GM23338 (cell line): ENCODE measurements at regions not wholly inside any gene's neighbourhood (a gene's known extent, or its start where the extent isn't known, plus 50 kb on each side); places are given as distances from the start of the nearest gene placed in this dataset.

Source experiments
- ATAC-seq: fragments of 200-7000 bp; cut with Tn5 transposase; 3 replicates; pipeline ENCODE4 v1.9.1; 2020
- DNase-seq: peaks from one replicate; pipeline ENCODE4 v3.0.0-alpha.2; 2015; ENCODE audit warnings: low spot score
- H2AFZ ChIP-seq: fragments of 200-600 bp; sonication (generic); 2 replicates; pipeline ENCODE4 v1.8.0; 2016; ENCODE audit warnings: antibody characterized with exemption, mild to moderate bottlenecking, moderate library complexity
- H3F3A ChIP-seq: fragments of 200-600 bp; sonication (generic); replicated peaks from 2 replicates; pipeline ENCODE4 v1.8.0; 2017; ENCODE audit warnings: antibody characterized with exemption, mixed run types, low read depth
- H3K27ac ChIP-seq: fragments of 200-600 bp; sonication (generic); 2 replicates; pipeline ENCODE4 v1.6.1; 2016; ENCODE audit warnings: low read depth
- H3K27me3 ChIP-seq: fragments of 200-600 bp; sonication (generic); 2 replicates; pipeline ENCODE4 v1.8.0; 2016; ENCODE audit warnings: mild to moderate bottlenecking, mixed run types, moderate library complexity; ENCODE audit not compliant: insufficient read depth
- H3K36me3 ChIP-seq: fragments of 200-600 bp; sonication (generic); 2 replicates; pipeline ENCODE4 v1.8.0; 2016; ENCODE audit warnings: mild to moderate bottlenecking; ENCODE audit not compliant: insufficient read depth
- H3K4me1 ChIP-seq: fragments of 200-600 bp; sonication (generic); 2 replicates; pipeline ENCODE4 v1.8.0; 2016; ENCODE audit warnings: mild to moderate bottlenecking, moderate library complexity; ENCODE audit not compliant: insufficient read depth
- H3K4me2 ChIP-seq: fragments of 200-600 bp; sonication (generic); 2 replicates; pipeline ENCODE4 v1.7.1; 2017; ENCODE audit warnings: mixed run types
- H3K4me3 ChIP-seq: fragments of 200-600 bp; sonication (generic); 2 replicates; pipeline ENCODE4 v1.6.1; 2016; ENCODE audit warnings: mixed run types
- H3K79me2 ChIP-seq: fragments of 200-600 bp; sonication (generic); replicated peaks from 2 replicates; pipeline ENCODE4 v1.8.0; 2017; ENCODE audit warnings: mild to moderate bottlenecking; ENCODE audit not compliant: insufficient read depth
- H3K9me2 ChIP-seq: fragments of 200-600 bp; sonication (generic); 2 replicates; pipeline ENCODE4 v1.8.0; 2017; ENCODE audit not compliant: insufficient read depth
- H4K20me1 ChIP-seq: fragments of 200-600 bp; sonication (generic); replicated peaks from 2 replicates; pipeline ENCODE4 v1.8.0; 2017; ENCODE audit warnings: mild to moderate bottlenecking; ENCODE audit not compliant: insufficient read depth
- H3K27ac Mint-ChIP-seq: 2 replicates; pipeline ENCODE4 v1.8.0; 2020; ENCODE audit warnings: inconsistent platforms, mild to moderate bottlenecking, moderate library complexity, mixed read lengths
- H3K27me3 Mint-ChIP-seq: 3 replicates; pipeline ENCODE4 v1.8.0; 2022; ENCODE audit warnings: low read depth, mild to moderate bottlenecking, moderate library complexity, mixed read lengths, inconsistent platforms; ENCODE audit not compliant: insufficient read depth, poor library complexity
- H3K36me3 Mint-ChIP-seq: 3 replicates; pipeline ENCODE4 v1.8.0; 2021; ENCODE audit warnings: low read depth, mild to moderate bottlenecking, inconsistent platforms, moderate library complexity, mixed read lengths
- H3K4me1 Mint-ChIP-seq: 3 replicates; pipeline ENCODE4 v1.8.0; 2020; ENCODE audit warnings: mild to moderate bottlenecking, inconsistent platforms, mixed read lengths
- H3K4me3 Mint-ChIP-seq: 3 replicates; pipeline ENCODE4 v1.8.0; 2021; ENCODE audit warnings: moderate library complexity, mild to moderate bottlenecking, inconsistent platforms, mixed read lengths
- H3K9me3 Mint-ChIP-seq: 3 replicates; pipeline ENCODE4 v1.8.0; 2020; ENCODE audit warnings: moderate library complexity, mild to moderate bottlenecking, inconsistent platforms, mixed read lengths
- NANOG ChIP-seq: IDR thresholded peaks from 2 replicates; pipeline ENCODE4 v1.6.1; 2016; ENCODE audit warnings: antibody characterized with exemption, borderline replicate concordance
- POLR2AphosphoS5 ChIP-seq: IDR thresholded peaks from 2 replicates; pipeline ENCODE4 v1.6.1; 2016; ENCODE audit warnings: antibody characterized with exemption, low read depth
- STAT1 ChIP-seq: IDR thresholded peaks from one replicate; pipeline ENCODE4 v1.6.1; 2016; ENCODE audit warnings: antibody characterized with exemption; ENCODE audit not compliant: unreplicated experiment
- ZNF331 ChIP-seq: fragments of 250-450 bp; sonication (Bioruptor Pico); IDR thresholded peaks from 2 replicates; pipeline ENCODE4 v1.5.0; 2020; ENCODE audit warnings: low read depth, mild to moderate bottlenecking, moderate library complexity
- TF ChIP-seq, protein P1 (sequence below): IDR thresholded peaks from 2 replicates; pipeline ENCODE4 v1.6.1; 2016; ENCODE audit warnings: antibody characterized with exemption
- TF ChIP-seq, protein P2 (sequence below): fragments of 250-450 bp; sonication (Bioruptor Pico); IDR thresholded peaks from 2 replicates; pipeline ENCODE4 v1.5.0; 2020; ENCODE audit warnings: mild to moderate bottlenecking, moderate library complexity

DNA sequence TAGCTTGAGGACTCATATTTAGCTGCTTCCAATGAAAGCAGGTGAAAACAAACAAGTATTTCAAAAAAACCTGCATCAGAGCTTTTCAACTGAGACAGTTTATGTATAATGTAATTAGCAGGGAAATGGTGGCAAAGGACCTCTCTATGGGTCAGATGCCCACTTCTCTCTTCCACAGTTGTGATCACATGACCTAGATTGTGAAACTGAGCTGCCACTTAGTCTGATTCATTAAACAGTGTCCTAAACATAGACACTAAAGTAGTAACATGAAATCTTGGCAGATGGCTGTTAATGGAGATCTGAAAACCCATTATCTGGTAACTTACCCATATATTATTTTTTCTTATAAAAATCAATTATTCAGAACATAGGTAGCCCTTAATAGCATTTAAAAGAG, 663.6 kb upstream of the RIOK2 start (continued):
- TF ChIP-seq, protein P1, sequence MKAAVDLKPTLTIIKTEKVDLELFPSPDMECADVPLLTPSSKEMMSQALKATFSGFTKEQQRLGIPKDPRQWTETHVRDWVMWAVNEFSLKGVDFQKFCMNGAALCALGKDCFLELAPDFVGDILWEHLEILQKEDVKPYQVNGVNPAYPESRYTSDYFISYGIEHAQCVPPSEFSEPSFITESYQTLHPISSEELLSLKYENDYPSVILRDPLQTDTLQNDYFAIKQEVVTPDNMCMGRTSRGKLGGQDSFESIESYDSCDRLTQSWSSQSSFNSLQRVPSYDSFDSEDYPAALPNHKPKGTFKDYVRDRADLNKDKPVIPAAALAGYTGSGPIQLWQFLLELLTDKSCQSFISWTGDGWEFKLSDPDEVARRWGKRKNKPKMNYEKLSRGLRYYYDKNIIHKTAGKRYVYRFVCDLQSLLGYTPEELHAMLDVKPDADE: no peak
- TF ChIP-seq, protein P2, sequence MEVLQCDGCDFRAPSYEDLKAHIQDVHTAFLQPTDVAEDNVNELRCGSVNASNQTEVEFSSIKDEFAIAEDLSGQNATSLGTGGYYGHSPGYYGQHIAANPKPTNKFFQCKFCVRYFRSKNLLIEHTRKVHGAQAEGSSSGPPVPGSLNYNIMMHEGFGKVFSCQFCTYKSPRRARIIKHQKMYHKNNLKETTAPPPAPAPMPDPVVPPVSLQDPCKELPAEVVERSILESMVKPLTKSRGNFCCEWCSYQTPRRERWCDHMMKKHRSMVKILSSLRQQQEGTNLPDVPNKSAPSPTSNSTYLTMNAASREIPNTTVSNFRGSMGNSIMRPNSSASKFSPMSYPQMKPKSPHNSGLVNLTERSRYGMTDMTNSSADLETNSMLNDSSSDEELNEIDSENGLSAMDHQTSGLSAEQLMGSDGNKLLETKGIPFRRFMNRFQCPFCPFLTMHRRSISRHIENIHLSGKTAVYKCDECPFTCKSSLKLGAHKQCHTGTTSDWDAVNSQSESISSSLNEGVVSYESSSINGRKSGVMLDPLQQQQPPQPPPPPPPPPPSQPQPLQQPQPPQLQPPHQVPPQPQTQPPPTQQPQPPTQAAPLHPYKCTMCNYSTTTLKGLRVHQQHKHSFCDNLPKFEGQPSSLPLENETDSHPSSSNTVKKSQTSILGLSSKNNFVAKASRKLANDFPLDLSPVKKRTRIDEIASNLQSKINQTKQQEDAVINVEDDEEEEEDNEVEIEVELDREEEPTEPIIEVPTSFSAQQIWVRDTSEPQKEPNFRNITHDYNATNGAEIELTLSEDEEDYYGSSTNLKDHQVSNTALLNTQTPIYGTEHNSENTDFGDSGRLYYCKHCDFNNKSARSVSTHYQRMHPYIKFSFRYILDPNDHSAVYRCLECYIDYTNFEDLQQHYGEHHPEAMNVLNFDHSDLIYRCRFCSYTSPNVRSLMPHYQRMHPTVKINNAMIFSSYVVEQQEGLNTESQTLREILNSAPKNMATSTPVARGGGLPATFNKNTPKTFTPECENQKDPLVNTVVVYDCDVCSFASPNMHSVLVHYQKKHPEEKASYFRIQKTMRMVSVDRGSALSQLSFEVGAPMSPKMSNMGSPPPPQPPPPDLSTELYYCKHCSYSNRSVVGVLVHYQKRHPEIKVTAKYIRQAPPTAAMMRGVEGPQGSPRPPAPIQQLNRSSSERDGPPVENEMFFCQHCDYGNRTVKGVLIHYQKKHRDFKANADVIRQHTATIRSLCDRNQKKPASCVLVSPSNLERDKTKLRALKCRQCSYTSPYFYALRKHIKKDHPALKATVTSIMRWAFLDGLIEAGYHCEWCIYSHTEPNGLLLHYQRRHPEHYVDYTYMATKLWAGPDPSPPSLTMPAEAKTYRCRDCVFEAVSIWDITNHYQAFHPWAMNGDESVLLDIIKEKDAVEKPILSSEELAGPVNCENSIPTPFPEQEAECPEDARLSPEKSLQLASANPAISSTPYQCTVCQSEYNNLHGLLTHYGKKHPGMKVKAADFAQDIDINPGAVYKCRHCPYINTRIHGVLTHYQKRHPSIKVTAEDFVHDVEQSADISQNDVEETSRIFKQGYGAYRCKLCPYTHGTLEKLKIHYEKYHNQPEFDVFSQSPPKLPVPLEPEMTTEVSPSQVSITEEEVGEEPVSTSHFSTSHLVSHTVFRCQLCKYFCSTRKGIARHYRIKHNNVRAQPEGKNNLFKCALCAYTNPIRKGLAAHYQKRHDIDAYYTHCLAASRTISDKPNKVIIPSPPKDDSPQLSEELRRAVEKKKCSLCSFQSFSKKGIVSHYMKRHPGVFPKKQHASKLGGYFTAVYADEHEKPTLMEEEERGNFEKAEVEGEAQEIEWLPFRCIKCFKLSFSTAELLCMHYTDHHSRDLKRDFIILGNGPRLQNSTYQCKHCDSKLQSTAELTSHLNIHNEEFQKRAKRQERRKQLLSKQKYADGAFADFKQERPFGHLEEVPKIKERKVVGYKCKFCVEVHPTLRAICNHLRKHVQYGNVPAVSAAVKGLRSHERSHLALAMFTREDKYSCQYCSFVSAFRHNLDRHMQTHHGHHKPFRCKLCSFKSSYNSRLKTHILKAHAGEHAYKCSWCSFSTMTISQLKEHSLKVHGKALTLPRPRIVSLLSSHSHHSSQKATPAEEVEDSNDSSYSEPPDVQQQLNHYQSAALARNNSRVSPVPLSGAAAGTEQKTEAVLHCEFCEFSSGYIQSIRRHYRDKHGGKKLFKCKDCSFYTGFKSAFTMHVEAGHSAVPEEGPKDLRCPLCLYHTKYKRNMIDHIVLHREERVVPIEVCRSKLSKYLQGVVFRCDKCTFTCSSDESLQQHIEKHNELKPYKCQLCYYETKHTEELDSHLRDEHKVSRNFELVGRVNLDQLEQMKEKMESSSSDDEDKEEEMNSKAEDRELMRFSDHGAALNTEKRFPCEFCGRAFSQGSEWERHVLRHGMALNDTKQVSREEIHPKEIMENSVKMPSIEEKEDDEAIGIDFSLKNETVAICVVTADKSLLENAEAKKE (CRISPR knock-in tag): no peak
- TF ChIP-seq POLR2AphosphoS5 (no peak), STAT1 (no peak)

DNA sequence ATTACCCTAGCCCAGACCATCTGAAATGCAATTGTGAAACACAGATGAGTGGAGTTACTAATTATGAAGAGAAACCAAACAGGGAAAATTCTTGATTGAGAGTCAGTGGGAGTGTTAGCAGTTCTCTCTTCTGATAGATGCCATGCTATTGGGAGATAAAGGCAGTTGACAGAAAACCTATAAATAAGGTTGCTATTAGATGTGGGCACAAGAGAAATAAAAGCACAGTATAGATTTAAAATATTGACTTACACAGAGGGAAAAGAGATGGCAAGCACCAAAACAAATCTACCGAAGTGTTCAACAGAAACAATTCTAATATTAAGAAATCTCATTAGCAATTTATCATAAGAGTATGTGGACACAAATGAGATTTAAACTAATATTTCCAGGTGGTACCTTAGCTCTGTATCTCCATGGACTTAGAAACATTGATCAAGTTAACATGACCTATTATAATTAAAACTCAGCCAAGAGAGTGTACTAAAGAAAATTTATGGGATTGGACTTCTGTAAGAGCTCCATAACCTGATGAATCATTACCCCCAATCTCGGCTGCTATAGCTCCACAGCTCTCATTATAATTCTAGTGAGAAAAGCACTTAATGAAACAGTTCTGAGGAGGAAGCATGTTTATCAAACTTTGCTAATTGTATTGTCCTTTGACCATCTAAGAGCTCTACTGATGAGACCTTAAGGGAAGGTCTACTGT, 665.0 kb upstream of the RIOK2 start:
- TF ChIP-seq NANOG: no peak
- no peak for TF ChIP-seq ZNF331 (CRISPR knock-in tag)
- H3K27ac Mint-ChIP-seq: no peak overlapping the region
- ATAC-seq (no peak), DNase-seq (no peak)
- Histone ChIP-seq H3K4me3 (no peak overlapping the region), H3K9me2 (no peaks in the 10 kb centered on the region), H3K79me2 (no peaks in the 10 kb centered on the region), H3F3A (no peaks in the 10 kb centered on the region), H3K27me3 (no peaks in the 10 kb centered on the region), H3K4me1 (no peaks in the 10 kb centered on the region), H3K27ac (no peak overlapping the region), H2AFZ (no peak overlapping the region), H4K20me1 (no peaks in the 10 kb centered on the region), H3K4me2 (no peak overlapping the region), H3K36me3 (no peaks in the 10 kb centered on the region)
- H3K27me3 Mint-ChIP-seq: no peaks in the 10 kb centered on the region
- H3K4me1 Mint-ChIP-seq: no peaks in the 10 kb centered on the region
- H3K4me3 Mint-ChIP-seq: no peak overlapping the region
- no peaks in the 10 kb centered on the region for H3K36me3 Mint-ChIP-seq
- H3K9me3 Mint-ChIP-seq: no peaks in the 10 kb centered on the region
